HG02884 (cell line): ENCODE measurements at regions not wholly inside any gene's neighbourhood (a gene's known extent, or its start where the extent isn't known, plus 50 kb on each side); places are given as distances from the start of the nearest gene placed in this dataset.

Source experiments
- ATAC-seq: cut with Tn5 transposase; IDR thresholded peaks from one replicate; pipeline ENCODE4 v1.9.1; 2021; ENCODE audit warnings: mild to moderate bottlenecking, moderate library complexity; ENCODE audit not compliant: unreplicated experiment

DNA sequence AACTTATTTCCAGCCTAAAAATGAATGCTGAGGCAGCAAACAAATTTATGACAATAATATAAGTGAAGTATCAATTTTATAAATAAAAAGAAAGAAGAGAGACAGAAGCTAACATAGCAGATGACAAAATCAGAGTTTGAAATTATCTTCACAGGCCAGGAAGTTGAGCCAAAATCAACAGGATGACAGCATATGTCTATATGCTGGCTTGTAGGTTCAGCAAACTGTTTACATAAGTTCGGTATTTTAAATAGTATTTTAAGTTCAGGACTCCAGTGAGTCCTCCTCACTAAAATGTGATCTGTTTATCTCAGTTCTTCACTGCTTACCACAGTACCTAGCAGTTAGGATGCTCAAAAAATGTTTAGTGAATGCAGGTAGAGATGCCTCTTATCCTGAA, 359.6 kb upstream of the SMC2 start:
- no peak for ATAC-seq

DNA sequence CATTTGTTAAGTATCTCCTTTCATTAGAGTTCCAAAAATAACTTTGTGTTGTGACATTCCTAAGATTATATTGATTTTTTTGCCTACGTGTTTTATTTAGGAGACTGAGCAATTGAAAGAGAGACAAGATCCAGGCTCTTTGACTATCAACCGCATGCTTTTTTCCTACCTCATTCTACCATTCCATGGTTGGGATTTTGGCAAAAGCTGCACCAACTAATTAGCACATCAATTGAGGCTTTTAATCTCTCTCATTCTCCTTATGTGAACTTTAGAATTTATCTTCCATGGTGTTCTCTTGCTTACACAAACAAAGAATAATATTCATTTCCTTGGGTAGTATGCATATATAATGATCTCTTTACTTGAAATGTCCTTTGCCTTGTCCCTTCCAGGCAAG, 338.7 kb upstream of the SMC2 start:
- ATAC-seq, result no peak

DNA sequence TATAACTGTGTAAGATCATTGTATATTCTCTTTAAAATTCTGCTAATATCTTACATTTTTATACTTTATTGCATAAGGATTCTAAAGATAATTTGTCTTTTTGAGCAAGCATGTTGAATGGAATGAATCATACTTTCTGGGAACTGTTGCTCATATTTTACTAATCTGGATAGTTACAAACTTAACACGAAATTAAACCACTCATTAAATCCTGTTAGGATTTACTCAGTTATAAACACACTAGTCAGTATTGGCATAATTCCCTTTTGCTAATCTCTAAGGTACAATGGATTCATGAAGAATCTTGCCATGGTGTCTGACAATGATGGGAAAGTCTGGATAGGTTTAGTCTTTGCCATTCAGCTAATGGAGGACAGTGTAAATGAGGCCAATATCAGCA, 338.1 kb upstream of the SMC2 start:
- ATAC-seq, result no peak

DNA sequence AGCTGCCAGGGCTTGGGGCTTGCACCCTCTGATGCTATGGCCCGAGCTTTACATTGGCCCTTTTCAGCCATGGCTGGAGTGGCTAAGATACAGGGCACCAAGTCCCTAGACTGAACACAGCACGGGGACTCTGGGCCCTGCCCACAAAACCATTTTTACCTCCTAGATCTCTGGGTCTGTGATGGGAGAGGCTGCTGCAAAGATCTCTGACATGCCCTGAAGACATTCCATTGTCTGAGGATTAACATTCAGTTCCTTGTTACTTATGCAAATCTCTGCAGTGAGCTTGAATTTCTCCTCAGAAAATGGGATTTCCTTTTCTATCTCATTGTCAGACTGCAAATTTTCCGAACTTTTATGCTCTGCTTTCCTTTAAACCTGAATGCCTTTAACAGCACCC, 337.0 kb upstream of the SMC2 start:
- no peak for ATAC-seq

DNA sequence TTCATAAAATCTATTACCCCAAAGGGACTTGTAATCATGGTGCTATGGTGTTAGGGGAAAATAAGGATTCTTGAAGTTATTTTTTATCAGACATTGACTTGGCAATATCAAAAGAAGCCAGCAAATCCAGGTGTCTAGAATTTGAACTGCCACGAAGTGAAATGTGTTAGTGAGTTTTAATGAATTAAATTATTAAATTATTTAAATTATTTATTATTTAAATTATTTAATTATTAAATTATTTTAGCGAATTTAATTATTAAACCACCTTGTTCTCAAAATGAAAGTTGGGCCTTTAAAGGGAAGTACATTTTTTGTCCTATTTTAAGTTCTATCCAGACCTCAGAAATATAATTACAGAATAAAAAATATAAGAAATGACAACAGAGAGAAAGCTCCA, 332.6 kb upstream of the SMC2 start:
- no peak for ATAC-seq

DNA sequence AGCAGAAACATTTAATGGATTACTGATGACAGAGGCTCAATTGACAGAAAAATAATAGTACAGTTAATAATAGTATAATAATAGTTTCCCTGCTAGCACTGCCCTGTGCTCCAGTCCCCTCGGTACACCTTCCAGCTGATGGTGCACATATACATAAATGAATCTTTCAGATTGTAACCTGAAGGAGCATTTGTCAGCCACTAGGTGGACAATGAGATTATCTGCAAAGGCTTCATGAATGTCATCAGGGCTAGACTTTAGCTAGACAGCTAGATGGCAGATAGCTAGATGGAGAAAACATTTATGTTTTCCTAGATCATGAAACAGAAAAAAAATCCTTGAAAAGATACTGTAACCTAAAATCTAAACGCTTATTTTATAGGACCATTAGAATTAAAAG, 304.4 kb upstream of the SMC2 start:
- peak; percentile 96 for ATAC-seq

DNA sequence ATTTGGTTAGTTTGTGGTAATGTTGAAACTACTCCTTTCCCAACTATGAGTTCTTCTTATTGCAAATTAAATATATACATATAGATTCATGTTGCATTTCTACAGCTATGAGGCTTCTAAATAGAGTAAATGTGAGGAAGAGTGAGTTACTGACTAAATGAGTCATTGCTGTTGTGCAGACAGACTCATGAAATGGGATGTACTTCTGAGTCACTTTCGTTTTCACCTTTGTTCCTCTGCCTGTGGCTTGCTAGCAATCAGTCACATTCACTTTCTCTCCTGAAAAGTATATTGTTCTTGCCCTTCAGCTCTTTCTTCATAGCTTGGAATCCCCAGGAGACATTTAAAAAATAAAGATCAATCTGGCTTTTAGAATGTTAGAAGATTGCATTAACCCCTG, 295.5 kb upstream of the SMC2 start:
- peak; percentile 100 for ATAC-seq

DNA sequence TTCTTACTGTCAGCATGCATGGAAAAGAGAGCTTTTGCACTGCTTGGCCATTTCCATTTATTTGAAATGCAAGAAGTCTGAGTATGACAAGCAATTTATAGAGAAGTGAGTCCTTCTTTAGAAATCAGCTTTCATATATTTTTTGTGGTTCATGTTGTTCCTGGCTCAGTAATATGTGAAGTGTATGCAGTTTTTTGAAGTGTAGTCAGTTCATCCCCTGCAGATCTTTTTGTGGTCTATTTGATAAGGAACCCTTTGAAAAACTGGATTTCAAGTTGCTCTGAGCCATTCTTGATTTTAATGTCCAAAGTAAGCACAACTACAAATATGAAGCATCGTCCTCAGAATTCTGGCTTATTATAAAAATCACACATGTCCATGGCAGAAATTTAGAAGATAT, 294.1 kb upstream of the SMC2 start:
- no peak for ATAC-seq

DNA sequence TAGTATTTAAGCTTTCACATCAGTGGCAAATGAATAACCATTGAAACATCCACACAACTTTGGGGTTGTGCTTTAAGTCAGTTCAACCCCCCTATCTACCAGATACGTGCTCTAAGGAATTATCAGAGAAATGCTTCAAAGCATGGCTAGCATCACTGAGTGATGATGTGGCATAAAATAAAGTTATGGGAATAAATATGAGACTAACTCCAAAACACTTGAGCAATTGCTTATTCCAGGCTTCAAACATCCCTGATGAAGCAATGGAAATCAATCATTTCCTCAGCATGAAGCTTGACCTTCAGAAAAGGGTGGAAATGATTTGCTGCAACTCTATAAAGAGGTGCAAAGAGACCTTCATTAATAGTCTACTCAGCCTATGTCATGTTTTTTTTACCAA, 292.0 kb upstream of the SMC2 start:
- ATAC-seq, result no peak

DNA sequence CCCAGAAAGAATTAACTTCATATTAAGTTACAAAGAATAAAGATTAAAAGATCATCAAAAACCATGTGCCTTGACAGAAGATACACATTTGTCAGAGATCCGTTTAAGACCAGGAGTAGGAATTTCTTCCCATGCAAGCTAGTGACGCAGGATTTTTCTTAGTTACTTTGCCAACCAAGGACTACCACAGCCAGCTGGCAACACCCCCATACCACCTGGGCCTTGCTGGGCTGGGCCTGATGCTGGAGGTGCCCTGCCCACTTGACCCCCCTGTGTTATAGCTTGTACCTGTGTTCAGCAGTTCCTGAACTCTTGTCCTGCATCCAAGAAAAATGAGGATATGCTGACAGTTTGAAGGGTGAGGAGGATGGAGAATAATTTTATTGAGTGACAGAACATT, 290.9 kb upstream of the SMC2 start:
- no peak for ATAC-seq

DNA sequence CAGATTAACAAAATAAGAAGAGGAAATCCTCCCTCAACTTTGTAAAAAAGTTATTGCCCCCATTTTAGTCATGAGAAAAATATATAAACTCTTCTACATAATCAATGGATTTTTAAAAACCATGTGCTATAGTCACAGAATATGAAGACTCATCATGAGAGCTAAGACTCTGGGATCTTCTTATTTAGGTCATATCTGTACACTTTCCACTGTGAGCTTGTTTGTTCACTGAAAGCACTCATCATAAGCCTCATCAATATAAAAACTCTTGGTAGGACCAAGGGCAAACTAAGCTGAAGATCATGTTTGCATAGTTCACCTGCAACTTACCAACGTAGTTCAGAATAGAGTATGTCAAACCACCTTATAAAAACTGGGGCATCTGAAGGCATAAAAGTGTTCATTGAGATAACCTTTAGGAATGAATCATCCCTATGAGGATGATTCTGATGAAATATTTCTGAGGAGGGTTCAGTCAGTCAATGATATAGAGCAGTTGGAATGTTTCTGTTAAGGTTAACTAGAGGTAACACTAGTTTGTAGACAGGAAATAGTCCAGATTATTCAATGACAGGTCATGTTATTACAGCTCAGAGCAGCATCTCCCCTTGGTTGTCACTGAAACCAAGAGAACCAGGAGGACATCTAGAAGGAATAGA, 289.9 kb upstream of the SMC2 start:
- no peak for ATAC-seq

DNA sequence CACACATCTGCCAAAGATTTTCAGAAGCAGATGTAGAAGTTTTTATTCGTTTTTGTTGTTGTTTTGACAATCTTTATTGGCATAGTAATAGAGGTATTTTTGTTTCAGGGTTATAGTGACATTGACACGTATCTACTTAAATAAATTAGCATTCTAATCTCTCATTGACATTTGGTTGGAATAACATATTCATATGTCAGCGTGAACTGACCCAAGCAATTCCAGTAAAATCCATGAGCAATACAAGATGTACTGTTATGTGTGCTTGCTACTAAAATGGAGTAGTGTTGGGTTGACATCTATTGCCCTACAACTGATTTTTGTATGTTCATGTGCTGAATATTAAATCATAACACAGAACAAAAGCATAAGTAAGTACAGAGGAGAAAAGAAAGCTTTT, 284.4 kb upstream of the SMC2 start:
- ATAC-seq, result no peak

DNA sequence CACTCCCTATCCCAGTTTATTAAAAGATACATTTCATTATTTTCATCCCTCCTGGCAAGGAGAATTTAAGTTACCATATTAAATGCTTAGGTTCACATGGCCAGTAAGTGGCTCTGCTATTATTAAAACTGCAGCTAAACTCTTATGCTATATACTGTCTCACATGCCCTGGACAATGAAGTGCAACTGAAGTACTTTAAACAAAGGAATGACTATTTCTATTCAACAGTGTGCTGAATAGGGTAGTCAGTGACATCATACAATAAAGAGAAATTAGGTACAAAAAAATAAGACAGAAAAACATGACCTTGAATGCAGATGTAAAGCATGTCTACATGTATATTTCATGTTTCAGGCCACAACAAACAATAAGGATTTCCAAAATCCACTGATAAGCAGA, 282.6 kb upstream of the SMC2 start:
- no peak for ATAC-seq

DNA sequence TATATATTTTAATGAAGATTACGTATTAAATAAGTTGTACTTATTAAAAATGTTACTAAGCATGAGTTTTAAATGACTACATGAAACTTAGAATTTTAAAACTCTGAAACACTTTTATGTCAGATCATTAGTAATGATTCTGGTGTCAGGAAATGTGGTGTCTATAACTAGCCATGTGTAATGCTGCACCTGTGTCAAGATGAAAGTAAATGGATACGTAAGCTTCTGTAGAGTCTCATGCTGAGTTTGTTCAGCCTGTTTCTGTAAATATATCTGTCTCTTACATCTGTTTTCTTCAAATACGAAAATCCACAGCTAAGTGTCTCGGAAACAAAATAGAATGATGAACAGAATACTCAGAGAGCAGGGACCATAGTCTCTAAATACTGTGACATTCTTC, 278.0 kb upstream of the SMC2 start:
- no peak for ATAC-seq

DNA sequence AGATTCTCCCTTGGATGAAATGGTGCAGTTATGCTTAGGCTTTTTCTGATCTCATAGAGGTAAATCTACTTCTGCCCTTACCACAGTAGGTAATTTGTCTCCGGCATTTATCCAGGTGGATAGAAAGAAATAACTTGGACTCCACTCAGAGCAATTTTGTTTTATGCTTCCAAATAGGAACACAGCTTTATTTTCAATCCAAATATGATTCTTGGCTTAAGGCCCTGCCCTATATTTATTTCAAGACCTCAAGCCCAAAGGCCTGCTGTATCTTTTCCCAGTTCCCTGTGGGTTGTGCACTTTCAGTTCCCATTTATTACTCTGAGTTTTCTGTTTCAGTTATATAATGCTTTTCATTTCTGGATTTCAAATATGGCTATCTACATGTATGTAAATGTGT, 274.2 kb upstream of the SMC2 start:
- no peak for ATAC-seq

DNA sequence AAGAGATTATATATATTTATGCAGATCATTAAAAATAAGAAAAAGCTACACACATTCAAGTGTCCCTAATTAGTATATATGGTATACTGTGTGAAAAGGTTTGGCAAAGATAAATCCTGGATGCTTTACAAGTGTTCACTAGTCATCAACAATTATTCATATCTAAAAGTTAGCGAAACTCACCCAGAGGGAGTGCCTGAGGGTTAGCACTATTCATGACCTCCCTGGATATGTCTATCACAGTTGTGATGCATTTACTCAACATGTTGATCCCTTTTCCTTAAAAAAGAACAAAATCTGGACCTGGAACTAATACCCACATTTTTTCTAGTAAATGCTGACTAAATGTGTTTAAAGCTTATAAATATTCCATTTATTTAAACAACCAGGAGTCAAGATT, 273.0 kb upstream of the SMC2 start:
- ATAC-seq, result no peak

DNA sequence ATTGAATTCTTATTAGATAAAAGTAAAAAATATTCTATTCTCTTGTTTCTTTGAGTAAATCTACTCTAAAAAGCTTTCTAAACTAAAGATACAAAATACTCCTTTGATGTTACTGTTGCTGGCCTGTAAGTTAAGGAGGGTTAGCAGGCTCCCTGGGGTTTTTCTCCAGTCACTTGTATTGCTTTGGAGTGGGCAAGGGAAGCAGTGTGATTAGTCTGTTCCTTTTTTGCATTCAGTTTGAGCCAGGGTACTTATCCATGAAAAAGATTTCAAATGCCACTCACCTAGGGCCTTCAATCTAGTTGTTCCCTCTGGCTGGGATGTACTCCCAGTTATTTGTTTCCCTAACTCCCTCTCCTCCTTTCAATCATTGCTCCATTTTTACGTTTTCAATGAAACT, 256.2 kb upstream of the SMC2 start:
- ATAC-seq, result no peak

DNA sequence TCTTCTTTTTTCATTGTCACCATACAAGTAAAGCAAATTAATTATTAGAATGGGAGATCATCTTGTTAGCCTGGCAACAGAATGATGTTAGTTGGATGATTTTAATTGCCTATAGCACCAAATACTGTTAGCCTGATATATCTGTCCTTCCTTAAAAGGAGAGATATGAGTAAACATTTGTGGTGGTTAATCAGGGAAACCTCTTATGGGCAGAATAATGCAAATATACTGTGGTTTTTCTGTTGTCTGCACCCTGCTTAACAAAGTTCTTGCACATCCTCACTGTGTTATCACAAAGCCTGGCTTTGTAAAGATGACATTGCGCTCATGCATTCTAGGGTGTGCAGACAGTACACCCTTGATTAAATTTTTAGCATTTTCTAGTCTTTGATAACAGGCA, 254.9 kb upstream of the SMC2 start:
- peak; percentile 55 for ATAC-seq

DNA sequence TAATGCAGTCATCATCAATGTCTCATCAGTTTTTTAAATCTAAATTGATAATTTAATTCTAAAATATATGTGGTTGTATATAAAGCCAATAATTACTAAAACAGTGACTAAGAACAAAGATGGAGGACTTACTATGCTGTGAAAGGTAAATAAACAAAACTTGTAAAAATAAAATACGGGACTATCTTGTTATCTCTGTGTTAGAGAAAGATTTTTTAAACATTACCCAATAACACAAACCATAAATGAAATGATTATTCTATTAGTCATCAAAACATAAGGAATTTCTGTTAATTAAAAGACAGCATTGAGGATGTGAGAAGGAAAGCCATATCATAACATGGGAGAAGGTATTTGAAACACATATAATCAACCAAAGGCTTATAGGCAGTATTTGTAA, 226.2 kb upstream of the SMC2 start:
- no peak for ATAC-seq

DNA sequence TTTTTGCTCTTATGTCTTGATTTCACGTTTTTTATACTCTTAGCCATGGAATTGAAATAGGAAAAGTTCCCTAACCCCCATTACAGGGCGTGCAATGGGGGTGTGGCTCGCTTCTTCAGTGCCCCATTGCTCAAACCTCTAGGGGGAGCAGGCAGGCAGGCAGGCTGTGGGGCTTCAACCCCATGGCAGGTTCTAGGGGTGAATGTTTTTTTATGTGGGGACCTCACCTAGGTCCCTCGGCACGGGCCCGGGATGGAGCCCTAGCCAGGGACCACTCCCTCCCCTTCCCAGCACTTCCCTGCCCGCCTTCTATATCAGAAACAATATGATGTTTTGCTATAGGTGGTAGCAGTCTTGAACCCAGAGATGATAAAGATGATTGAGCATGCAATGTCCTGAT, 221.3 kb upstream of the SMC2 start:
- no peak for ATAC-seq

DNA sequence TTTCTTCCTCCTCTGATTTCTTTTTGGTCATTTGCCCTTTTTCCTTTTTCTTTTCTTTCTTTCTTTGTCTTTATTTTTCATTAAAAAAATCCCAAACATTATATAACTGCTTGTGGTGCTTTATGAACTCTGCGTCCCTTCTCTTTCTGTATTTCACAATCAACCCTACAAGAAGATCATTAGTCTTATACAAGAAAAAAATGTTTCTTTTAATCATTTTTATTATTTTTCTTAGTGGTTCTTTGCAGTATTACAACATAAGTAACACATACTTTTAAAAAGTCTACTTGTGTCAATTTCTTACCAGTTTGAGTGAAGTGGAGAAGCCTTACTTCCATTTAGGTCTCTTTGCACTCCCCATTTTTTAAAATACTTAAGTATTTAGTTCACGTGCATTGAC, 212.7 kb upstream of the SMC2 start:
- no peak for ATAC-seq

DNA sequence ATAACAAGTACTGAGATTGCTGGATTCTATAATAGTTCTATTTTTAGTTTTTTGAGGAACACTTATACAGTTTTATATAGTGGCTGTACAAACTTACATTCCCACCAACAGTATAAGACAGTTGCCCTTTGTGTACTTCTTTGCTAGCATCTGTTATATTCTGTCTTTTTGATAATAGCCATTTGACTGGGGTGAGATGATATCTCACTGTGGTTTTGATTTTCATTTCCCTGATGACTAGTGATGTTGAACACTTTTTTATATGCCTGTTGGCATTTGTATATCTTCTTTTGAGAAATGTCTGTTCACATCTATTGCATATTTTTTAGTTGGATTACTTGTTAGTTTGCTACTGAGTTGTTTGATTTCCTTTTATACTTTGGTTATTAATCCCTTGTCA, 204.1 kb upstream of the SMC2 start:
- ATAC-seq, result no peak

DNA sequence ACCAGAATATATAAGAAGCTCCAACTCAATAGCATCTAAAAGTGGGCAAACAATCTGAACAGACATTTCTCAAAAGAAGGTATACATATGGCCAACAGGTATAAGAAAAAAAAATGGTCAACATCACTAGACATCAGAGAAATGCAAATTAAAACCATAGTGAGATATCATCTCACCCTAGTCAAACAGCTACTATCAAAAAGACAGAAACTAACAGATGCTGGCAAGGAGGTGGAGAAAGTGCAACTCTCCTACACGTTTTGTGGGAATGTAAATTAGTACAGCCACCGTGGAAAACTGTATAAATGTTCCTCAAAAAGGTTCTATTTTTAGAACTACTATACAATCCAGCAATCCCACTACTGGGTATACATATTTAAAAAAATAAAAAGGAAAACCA, 199.9 kb upstream of the SMC2 start:
- ATAC-seq, result no peak

DNA sequence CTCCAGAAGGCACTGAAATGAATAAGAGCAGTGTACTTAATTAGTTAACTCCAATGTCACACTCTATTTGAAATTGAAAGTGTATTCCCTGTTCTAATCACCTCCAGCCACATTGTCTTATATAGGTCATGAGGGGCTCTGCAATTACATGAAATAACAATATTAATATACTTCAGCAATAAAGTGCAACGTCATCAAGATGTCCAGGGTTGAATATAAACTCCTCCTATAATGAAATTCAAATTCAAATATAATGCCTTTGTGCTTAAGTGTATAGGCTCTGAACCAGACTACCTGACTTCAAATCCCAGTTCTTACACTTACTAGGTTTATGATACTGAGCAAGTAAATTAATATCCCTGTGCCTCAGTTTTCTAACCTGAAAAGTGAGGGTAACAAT, 195.6 kb upstream of the SMC2 start:
- no peak for ATAC-seq
